D341Med (cell line): ENCODE measurements at regions not wholly inside any gene's neighbourhood (a gene's known extent, or its start where the extent isn't known, plus 50 kb on each side); places are given as distances from the start of the nearest gene placed in this dataset.

Experiments used
- DNase-seq: peaks from one replicate; pipeline ENCODE4 v3.0.0; 2012; ENCODE audit warnings: low spot score

- DNase-seq, result no peak
Observed at GRCh38 chr1:4016351-4017130, 116.5 kb upstream of the C1orf174 start.

DNA sequence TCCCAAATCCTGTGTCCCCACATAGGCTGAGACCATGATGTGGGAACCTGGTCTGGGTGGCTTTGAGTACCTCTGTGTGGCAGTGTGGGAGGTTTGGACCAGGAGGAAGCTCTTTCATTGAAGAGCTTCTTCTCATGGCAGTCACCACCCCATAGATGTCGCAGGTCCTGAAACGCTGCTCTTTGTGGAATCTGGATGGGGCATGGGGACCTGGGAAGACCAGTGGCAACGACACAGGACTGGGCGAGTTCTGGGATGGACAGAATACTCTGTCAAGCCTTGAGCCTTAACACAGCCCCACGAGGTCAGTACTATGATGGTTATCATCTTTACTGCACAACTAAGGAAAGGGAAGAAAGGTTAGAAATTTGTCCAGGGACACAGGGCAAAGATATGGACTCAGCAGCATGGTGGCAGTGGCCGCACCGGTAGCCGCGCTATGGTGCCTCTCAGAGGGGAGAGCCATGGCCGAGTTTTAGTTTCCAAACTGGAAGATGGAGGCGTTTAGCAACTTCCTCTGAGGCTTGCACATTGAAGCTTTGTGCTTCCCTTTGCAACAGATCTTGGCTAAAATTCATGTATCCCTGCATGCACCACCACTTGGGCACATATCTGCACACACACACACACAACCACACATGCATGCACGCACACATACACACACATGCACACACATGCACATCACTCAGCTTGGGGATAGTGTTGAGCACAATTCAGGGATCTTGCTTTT lies 117.7 kb upstream of the C1orf174 start:
- DNase-seq, result no peak

DNA sequence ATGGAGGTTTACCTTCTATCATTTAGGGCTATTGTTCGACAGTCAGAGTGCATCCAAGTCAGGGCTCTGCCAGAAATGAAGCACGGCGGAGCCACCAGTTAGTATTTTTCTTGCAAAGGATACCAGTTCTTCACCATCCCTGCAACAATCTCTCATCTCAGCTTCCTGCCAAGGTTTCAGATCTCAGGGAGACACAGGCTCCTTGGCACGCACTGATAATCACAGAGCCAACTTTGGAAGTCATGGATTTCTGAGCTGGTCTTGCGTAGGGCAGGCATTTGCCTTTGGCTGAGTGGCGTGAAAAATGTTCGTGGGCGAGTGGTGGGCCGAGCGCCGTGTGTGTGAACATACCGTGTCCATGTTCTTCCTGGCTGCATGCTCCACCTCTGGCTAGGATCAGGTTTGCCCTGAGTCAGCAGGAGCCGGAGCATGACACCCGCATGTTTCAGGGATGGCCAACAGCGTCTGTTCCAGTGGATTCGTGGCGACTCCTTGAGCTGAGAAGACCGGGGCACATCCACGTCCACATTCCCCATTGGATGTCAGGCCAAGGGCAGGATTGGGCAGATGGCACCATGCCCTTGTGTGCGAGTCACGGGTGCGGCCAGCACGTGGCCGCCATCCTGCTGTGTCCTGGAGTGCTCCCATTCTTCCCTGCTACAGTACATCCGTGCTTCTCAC lies 118.5 kb upstream of the C1orf174 start:
- no peak for DNase-seq

DNA sequence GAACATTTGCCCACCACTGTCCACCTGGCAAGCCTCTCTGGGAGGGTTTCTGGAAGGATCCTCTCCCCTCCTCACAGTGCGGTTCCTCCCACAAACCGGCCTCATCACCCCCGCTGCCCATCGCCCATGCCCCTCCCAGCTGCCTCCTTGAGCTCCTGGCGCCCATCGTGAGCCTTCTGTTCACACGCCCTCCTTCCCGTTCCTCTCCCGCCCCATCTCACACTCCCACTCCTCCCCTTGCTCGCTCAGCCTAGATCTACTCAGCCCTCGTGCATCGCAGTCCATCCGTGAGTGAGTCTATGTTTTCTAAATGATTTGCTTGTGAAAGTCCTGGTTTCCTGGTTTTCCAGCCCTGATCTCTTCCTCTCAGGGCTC lies 119.1 kb upstream of the C1orf174 start:
- DNase-seq, result no peak

DNA sequence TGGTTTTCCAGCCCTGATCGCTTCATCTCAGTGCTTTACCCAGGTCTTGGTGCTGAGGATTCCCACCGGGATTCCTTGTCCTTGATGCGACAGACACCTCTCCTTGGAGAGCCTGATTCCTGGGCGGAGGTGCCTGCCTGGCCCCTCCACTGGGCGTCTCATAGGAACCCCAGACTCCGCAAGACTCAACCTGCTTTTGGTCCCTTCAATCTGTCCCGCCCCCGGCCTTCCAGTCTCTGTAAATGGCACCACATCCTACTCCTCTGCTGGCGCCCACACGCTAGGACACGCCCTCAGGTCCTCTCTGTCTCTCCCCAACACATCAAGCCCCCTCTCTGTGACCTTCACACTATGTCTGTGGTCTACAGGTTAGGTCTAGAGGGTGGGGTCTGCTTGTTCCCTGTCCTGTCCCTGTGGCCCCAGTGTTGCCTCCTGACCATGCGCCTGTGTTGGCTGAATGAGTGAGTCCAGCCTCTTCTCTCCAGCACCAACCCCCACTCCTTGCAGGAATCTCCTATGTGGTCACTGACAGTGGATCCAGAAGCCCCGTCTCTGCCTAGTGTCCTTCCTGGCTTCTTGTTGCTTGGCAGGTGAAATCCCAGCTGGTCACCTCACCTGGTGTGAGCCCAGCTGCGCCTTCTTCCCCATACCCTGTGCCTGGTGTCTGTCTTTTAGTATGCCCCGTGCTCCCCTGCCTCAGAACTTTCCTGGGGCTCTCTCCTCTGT lies 119.7 kb upstream of the C1orf174 start:
- no peak for DNase-seq

DNA sequence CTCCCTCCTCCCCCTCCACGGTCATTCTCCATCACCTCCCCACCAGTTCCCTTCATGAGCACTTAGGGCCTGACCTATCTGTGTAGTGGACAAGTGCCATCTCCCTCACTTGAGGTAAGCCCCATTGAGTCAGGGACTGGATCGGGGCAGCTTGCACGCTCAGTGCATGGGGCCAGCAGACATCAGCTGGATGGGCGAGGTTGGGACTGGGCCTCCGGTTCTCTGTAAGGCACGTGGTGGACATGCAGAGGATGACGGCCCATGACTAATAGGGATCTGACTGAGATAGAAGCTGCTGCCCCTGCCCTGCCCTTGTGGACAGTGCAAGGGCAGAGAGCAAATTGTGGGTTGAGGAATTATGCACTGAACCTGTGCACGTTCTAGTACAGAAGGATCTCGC lies 120.4 kb upstream of the C1orf174 start:
- no peak for DNase-seq

DNA sequence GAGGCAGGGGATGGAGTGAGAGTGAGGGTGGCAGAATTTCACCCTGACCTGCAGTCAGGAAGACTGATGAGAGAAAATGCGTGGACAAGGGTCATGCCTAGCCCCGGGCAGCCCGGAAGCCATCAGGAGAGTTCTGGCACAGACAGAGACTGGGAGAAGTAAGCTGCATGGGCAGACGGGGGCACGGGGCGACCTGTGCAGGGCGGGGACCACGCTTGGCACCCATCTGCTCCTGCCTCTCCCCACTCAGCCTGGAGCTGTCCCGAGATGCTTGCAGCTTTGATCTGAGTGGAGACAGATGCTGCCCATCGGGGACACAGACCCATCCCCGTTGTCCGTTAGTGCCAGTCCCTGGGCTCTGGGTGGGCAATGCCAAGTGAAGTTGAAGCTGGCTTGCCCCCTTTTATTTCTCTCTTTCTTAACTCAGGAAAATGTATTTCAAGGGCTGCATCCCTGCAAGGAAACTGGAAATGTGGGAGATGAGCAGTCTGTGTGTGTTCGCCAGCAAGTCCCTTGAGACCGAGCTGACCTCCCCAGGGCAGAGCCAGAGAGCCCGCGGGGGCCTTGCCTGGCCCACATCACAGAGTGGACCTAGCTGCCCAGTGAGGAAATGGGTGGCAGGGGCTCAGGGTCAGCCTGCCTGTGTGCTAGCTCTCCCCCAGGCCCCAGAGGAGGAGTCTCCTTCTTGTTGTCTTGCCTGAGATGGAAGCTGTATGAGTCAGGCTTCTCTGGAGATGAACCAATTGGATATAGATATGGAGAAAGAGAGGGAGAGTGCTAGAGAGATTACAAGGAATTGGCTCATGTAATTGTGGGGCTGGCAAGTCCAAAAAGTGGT lies 121.3 kb upstream of the C1orf174 start:
- DNase-seq, result no peak

DNA sequence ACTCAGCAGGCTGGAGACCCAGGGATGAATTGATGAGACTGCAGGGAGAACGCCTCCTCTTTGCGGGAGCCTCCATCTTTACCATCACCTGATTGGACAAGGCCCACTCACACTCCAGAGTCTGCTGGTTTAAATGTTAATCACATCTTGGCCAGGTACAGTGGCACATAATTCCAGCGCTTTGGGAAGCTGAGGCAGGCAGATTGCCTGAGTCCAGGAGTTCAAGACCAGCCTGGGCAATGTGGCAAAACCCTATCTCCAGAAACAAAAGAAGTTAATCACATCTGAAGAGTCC lies 121.8 kb upstream of the C1orf174 start:
- no peak for DNase-seq

GRCh38 chr1:4022715-4023114 lies 122.6 kb upstream of the C1orf174 start:
- no peak for DNase-seq

DNA sequence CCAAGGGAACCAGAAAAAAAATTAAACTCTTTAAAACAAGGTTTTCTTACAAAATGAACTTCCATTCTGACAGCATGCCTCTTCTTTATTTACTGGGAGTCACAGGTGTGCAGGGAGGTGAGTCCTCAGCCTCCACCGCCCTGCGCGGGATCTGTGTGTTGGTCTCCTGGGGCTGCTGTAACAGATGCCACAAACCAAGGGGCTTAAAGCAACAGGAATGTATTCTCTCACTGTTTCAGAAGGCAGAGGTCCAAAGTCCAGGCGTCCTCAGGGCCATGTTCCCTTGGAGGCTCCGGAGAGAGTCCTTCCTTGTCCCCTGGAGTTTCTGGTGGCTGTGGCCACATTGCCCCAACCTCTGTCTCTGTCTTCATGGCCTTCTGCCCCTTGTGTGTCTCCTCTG lies 123.6 kb upstream of the C1orf174 start:
- no peak for DNase-seq

DNA sequence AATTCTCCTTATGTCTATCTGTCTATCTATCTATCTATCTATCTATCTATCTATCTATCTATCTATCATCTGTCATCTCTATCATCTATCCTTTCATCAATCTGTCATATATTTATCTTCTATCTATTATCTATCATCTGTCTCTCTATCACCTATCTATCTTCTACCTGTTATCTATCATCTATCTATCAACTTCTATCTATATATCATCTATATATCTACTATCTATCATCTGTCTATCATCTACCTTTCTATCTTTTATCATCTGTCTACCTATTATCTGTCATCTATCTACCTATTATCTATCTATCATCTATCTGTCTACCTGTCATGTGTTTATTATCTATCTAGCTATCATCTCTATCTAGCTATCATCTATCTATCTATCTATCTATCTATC lies 124.7 kb upstream of the C1orf174 start:
- DNase-seq, result no peak

GRCh38 chr1:4025752-4026151 lies 125.7 kb upstream of the C1orf174 start:
- no peak for DNase-seq

DNA sequence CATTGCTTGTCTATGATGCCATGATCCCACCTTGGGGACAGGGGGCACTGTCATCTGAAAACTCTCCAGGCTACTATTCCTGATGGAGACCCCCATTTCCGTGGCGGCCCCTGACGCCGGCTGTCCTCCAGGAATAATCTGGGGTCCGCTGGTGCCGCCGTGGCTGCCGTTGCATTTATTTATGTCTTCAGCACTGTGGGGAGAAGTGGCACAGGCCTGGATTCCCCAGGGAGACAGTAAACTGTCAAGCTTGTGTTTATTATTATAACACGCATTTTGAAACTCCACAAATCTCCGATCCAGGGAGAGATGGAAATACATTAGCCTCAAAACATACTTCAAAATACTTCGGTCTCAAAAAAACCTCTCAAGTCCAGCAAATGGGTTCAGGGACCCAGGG lies 126.9 kb upstream of the C1orf174 start:
- DNase-seq, result no peak

DNA sequence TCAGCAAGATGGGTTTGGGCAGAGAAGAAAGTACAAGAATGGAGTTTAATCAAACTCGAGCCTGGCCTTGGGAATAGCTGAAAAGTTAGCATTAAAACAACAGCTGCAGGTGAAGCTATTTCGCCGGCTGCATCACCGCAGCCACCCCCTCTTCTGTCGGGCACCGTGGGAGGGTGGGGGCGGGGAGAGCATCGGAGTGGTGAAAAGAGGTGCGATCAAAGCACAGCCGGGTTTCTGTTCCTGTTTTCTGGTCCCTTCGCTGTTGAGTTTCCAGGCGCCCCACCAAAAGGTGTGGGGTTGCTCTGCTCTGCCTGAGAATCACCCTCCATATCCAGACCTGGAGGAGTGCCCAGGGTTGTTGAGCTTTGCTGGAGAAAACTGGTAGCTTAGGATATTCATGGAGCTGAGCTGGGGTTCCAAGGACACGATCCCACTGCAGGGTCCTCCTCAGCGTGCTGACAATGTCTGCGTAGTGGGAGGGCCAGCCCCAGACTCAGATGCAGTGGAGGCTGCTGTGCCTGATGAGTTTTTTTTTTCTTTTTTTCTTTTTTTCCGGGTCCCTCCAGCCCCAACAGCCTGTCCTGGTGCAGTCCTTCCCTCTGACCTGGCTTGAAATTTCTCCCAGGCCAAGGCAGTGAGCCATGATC lies 127.5 kb upstream of the C1orf174 start:
- no peak for DNase-seq

- DNase-seq, result no peak
Observed at GRCh38 chr1:4028139-4028501, 128.0 kb upstream of the C1orf174 start.

DNA sequence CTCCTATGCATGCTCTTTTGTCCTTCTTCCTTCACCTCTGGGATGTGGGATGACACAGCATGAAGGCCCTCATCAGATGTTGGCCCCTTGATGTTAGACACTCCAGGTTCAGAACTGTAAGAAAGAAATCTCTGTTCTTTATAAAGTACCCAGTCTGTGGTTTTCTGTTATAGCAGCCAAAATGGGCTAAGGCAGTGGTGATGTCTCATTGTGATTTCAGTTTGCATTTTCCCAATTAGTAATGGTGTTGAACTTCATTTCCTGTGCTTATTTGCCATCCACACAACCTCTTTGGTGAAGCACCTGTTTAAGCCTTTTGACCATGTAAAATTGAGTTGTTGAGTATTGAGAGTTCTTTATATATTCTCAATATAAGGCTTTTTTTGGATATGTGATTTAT lies 129.3 kb upstream of the C1orf174 start:
- no peak for DNase-seq

DNA sequence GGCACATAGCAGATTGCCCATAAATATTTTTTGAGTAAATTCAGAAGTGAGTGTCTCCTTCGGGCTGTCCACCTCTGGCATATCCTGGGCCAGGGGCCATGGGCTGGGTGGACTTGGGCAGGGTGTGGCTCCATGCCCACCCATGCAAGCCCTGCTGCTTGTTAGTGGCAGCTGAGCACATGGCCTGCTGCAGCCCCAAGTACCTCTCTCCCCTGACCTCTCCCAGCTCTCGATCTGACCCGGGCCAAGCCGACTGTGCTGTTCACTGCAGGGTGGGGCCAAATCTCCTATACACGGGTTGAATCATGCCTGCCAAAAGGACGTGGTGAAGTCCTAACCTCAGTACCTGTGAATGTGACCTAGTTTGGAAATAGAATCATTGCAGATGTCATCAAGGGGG lies 132.5 kb upstream of the C1orf174 start:
- no peak for DNase-seq

DNA sequence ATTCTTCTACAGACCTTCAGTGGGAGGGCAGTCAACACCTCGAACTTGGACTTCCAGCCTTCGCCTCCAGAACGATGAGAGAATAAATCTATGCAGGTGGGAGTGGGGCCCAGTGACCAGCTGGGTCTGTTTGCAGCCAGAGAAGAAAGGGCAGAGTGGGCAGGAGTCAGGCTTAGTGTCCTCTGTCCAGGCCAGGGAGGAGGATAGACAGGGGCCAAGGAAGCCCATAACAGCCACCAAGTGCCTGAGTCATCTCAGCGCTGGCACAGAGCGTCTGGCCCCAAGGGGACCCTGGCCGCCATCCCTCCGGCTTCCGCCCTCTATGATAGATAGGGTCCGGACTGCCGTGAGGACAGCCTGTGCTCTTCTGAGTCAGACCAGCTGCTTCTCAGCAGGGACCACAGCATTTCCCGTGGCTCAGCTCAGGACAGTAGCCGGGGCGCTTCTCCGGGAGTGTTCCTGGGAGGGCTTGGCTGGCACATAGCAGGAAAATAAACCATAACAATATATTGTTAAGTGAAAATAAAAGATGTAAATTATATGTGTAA lies 133.1 kb upstream of the C1orf174 start:
- DNase-seq, result no peak

DNA sequence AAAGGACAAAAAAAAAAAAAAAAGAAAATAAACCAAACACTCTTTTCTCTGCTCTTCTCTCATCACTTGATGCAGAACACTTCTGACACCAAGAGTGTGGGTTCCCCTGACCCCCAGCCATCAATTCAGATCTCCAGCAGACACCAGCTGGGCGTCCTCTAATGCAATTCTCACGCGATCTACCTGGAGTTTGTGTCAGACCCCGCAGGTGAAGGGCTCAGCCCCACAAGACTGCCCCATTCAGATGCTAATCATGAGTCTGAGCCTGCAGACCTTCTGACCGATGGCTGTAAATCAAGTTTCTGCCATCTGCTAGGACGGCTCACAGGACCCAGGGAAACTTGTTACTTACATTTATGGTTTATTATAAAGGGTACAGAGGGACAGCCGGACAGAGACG lies 133.6 kb upstream of the C1orf174 start:
- DNase-seq, result no peak

DNA sequence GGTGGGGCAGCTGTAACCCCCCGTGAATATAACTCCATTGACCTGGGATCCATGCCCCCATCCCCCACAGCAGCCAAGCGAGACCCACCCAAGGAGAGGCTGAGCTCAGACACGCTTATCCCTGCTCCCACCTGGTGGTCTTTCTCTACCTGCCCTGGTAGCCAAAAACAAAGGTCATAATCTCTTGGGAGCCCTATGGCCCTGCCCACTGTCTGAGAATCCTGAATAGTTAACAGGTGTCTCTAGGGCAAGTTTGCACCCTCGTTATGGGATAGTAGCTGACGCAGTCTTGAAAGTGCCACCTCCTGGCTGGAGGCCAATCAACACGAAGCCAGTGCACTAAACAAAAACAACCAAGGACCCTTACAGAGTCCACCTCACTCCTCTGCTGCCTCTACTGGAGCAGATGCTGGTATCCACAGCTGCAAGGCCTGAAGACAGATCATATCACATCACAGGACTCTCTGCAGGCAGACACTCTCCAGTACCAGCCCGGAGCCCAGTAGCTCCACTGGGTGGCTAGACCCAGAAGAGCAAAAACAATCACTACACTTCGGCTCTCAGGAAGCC lies 134.3 kb upstream of the C1orf174 start:
- DNase-seq, result no peak

DNA sequence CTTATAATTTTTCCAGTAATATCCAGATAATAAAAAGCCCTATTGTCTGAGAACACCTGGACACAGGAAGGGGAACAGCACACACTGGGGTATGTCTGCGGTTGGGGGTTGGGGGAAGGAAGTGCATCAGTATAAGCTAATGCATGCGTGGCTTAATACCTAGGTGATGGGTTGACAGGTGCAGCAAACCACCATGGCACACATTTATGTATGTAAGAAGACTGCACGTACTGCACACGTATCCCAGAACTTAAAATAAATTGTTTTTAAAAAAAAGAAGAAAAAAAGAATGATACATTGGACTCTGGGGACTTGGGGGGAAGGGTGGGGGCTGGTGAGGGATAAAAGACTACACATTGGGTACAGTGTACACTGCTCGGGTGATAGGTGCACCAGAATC lies 144.9 kb upstream of the C1orf174 start:
- no peak for DNase-seq
